Epithelial cell of proximal tubule (primary cell): ENCODE measurements at regions not wholly inside any gene's neighbourhood (a gene's known extent, or its start where the extent isn't known, plus 50 kb on each side); places are given as distances from the start of the nearest gene placed in this dataset.

ENCODE experiments used
- DNase-seq: peaks from one replicate; pipeline ENCODE4 v3.0.0-alpha.2; 2011; ENCODE audit warnings: low read depth
- H3K4me3 ChIP-seq: 2 replicates; pipeline ENCODE4 v1.5.1; 2011; ENCODE audit warnings: low read depth, mild to moderate bottlenecking, low read length
- TF ChIP-seq, protein P1 (sequence below): conservative IDR thresholded peaks from 2 replicates; pipeline ENCODE4 v1.5.1; 2012; ENCODE audit warnings: low read depth, mild to moderate bottlenecking, low read length

DNA sequence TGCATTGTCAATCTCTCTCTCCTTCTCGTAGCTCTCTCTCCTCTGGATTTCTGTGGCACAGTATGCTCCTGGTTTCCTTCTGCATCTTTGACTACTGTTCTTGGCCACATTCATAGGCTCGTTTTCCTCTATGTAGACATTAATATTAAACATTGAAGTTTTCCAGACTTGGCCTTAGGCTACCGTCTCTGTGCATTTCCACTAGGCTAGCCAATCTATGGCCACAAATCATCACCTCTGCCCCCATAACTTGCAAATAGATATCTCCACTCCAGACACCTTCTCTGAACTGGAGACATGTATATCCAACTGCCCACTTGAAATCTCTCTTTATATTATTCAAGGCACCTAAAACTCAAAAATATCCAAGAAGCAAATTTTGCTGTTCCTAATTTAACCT, 768.5 kb downstream of the TSN start:
- no peak for DNase-seq
- no peak overlapping the region for H3K4me3 ChIP-seq
- TF ChIP-seq, protein P1, sequence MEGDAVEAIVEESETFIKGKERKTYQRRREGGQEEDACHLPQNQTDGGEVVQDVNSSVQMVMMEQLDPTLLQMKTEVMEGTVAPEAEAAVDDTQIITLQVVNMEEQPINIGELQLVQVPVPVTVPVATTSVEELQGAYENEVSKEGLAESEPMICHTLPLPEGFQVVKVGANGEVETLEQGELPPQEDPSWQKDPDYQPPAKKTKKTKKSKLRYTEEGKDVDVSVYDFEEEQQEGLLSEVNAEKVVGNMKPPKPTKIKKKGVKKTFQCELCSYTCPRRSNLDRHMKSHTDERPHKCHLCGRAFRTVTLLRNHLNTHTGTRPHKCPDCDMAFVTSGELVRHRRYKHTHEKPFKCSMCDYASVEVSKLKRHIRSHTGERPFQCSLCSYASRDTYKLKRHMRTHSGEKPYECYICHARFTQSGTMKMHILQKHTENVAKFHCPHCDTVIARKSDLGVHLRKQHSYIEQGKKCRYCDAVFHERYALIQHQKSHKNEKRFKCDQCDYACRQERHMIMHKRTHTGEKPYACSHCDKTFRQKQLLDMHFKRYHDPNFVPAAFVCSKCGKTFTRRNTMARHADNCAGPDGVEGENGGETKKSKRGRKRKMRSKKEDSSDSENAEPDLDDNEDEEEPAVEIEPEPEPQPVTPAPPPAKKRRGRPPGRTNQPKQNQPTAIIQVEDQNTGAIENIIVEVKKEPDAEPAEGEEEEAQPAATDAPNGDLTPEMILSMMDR = no peak

DNA sequence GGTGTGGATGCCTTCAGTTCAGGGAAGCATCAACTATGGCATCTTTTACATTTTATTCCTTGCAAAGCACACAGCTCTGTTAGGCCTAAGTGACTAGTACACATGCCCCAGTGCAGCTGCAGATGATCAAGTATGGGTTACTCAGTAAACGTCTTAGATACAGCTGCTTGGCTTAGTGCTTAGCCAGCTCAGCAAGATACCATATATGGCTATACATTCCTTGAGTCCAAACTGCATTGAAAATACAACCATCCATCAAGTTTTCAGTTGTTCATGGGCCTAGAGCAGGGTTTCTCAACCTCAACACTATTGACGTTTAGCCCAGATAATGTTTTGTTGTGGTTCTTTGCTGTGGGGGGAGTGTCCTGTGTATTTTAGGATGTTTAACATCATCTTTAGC, 769.9 kb downstream of the TSN start:
- no peak overlapping the region for H3K4me3 ChIP-seq
- TF ChIP-seq, protein P1 = no peak
- no peak for DNase-seq

DNA sequence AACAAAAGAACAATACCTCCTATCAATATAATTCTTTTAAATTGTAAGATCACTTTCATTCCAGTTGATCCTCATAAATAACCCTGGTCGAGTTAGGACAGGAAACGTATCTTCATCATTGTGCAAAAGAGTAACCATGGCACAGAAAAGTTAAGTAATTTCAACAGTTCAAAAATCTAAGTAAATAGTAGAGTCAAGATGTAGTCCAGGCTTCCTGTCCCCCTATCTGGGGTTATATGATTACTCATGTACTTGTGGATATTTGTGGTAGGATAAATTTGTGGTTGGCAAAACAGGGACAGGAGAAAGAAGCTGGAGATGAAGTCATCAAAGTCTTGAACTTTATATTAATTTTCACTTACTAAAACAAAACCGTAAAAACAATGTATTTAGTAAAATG, 772.6 kb downstream of the TSN start:
- TF ChIP-seq, protein P1 = no peak
- no peak for DNase-seq
- no peak overlapping the region for H3K4me3 ChIP-seq

DNA sequence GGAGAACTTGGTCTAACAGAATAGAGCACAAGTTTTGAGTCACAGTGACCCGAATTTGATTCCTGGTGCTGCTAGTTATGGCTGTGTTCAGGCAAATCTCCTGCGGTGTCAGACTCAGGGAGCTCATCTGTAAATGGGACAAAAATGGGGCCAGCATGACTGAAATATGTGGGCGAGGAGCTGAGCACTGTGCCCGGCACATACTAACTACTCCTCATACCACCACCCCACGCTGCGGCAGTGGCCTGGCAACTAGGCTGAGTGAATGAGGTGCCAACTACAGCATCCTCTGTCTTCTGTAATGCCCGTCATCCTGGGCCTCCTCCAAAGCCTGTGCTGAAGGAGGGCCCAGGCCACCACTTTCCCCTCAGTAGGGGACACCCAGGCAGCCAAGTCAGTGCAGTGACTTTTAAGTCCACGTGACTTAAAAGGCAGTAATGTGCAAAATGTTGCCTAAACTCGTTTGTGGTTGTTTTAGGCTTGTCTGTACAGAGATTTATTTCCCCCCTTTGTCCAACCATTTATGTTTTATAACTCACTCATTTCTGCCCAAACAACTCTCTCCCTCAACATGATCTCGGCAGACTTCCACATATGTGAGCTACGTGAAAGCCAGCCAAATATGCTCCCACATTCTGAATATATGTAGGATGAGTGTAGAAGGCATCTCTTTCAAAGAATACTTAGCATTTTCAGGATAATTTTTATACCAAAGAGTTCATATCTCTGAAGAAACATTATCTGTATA, 773.7 kb downstream of the TSN start:
- no peak overlapping the region for H3K4me3 ChIP-seq
- no peak for DNase-seq
- TF ChIP-seq, protein P1 = no peak

DNA sequence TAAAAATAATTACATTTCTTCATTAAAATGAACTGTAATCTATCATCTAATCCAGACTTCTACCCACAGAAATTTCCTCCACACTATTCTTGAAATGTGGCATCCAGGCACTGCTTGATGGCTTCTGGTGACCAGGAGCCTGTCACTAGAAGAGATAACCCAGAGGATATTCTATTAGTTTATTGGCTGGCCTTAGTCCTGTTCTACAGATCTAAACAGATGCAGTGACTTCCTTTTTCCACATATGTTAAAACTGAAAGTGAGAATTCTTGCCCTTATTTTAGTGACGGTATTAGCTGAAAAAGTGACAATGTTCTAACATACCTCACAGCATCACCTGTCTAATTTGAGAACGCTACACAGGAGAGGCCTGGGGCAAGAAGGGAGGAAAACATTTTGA, 775.4 kb downstream of the TSN start:
- no peak for DNase-seq
- TF ChIP-seq, protein P1 = no peak
- no peak overlapping the region for H3K4me3 ChIP-seq

DNA sequence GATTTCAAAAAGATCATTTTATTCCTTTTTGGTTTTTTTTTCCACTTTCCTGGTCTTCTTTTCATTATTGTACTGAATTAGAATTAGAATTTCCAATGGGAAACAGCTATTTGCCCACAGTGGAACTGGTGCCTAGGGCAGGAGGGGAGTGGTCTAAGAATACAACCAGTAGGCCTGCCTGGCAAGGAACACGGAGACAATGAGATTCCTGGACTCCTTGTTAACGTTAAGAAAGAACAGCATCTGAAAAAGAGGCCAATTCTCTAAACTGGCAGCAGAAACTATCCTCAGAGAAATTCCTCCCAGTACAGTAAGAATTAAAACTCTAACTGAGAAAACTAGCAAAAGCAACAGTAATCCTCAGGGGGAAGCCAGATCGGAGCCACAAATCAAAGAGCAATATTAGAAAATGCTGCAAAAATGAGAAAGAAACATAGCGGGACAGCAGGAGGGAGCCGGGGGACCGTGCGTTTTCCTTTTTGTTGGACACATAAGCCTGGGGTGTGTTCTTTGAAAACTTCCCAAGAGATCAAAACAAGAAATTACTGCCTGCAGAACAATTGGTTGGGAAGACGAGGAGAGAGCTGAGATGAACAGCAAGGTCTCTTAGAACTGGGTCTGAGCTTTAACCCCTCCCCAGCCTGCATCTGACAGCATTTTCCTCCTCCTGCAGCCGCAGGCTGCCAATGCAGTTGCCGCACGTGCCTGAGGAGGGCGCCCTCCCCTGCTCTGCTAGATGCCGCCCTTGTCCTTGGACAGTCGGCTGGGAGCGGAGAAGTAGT, 776.0 kb downstream of the TSN start:
- TF ChIP-seq, protein P1 = peak; percentile 36
- no peak for DNase-seq
- H3K4me3 ChIP-seq = no peak overlapping the region

DNA sequence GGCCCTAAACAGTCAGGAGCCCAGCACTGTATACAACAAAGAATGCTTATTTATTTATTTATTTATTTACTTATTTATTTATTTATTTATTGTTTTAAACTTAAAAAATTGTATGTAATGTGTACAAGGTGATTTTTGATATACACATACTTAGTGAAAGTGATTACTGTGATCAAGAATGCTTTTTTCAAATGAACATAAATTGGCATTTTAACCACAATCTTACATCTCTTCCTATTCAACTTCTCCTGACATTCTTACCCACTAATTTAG, 776.6 kb downstream of the TSN start:
- TF ChIP-seq, protein P1 = no peak
- DNase-seq = no peak
- H3K4me3 ChIP-seq = no peak overlapping the region
